ENCODE measurements at regions not wholly inside any gene's neighbourhood (a gene's known extent, or its start where the extent isn't known, plus 50 kb on each side); places are given as distances from the start of the nearest gene placed in this dataset.
"Not testable (repeated sequence)": the region's sequence is repeated elsewhere in the genome, so short reads cannot be mapped to it uniquely, and the experiment has no call there.

GRCh38 chr10:7108141-7108540, 302.7 kb downstream of the SFMBT2 start:
- no peak for DNase-seq (ENCODE audit: low read depth)

- no peak for DNase-seq (ENCODE audit: low read depth)
Observed at GRCh38 chr10:7107285-7107684, 303.5 kb downstream of the SFMBT2 start.

- DNase-seq (ENCODE audit: low read depth): not testable (repeated sequence)
Observed at GRCh38 chr10:7104379-7104778, 306.5 kb downstream of the SFMBT2 start.

- no peak for DNase-seq (ENCODE audit: low read depth)
Observed at GRCh38 chr10:7102557-7103349, 308.1 kb downstream of the SFMBT2 start.

- DNase-seq (ENCODE audit: low read depth): no peak
Observed at GRCh38 chr10:7102084-7102483, 308.8 kb downstream of the SFMBT2 start.

GRCh38 chr10:7101451-7101850, 309.4 kb downstream of the SFMBT2 start:
- DNase-seq (ENCODE audit: low read depth): no peak

- DNase-seq (ENCODE audit: low read depth): no peak
Observed at GRCh38 chr10:7100032-7100702, 310.7 kb downstream of the SFMBT2 start.

- no peak for DNase-seq (ENCODE audit: low read depth)
Observed at GRCh38 chr10:7098160-7098762, 312.6 kb downstream of the SFMBT2 start.

- no peak for DNase-seq (ENCODE audit: low read depth)
Observed at GRCh38 chr10:7094781-7095180, 316.1 kb downstream of the SFMBT2 start.

GRCh38 chr10:7093368-7093767, 317.5 kb downstream of the SFMBT2 start:
- DNase-seq (ENCODE audit: low read depth): no peak

- DNase-seq (ENCODE audit: low read depth): no peak
Observed at GRCh38 chr10:7092603-7093002, 318.2 kb downstream of the SFMBT2 start.

GRCh38 chr10:7090529-7090928, 320.3 kb downstream of the SFMBT2 start:
- no peak for DNase-seq (ENCODE audit: low read depth)

- no peak for DNase-seq (ENCODE audit: low read depth)
Observed at GRCh38 chr10:7085913-7086589, 324.8 kb downstream of the SFMBT2 start.

GRCh38 chr10:7085147-7085912, 325.5 kb downstream of the SFMBT2 start:
- no peak for DNase-seq (ENCODE audit: low read depth)

- no peak for DNase-seq (ENCODE audit: low read depth)
Observed at GRCh38 chr10:7084280-7085005, 326.4 kb downstream of the SFMBT2 start.

- DNase-seq (ENCODE audit: low read depth): no peak
Observed at GRCh38 chr10:7082967-7083366, 327.9 kb downstream of the SFMBT2 start.

- no peak for DNase-seq (ENCODE audit: low read depth)
Observed at GRCh38 chr10:7077880-7078279, 333.0 kb downstream of the SFMBT2 start.

GRCh38 chr10:7075851-7076250, 335.0 kb downstream of the SFMBT2 start:
- no peak for DNase-seq (ENCODE audit: low read depth)

- DNase-seq (ENCODE audit: low read depth): no peak
Observed at GRCh38 chr10:7075110-7075509, 335.7 kb downstream of the SFMBT2 start.

- DNase-seq (ENCODE audit: low read depth): no peak
Observed at GRCh38 chr10:7071421-7071820, 339.4 kb downstream of the SFMBT2 start.

- no peak for DNase-seq (ENCODE audit: low read depth)
Observed at GRCh38 chr10:7070950-7071349, 339.9 kb downstream of the SFMBT2 start.
